Endothelial cell (in vitro differentiated cells): ENCODE measurements at regions not wholly inside any gene's neighbourhood (a gene's known extent, or its start where the extent isn't known, plus 50 kb on each side); places are given as distances from the start of the nearest gene placed in this dataset.
"Not testable (repeated sequence)": the region's sequence is repeated elsewhere in the genome, so short reads cannot be mapped to it uniquely, and the experiment has no call there.

Source experiments
- DNase-seq: peaks from one replicate; pipeline ENCODE4 v3.0.0; 2021; ENCODE audit warnings: low spot score
- H3K27ac Mint-ChIP-seq: one replicate; pipeline ENCODE4 v1.8.0; 2021; ENCODE audit warnings: mixed read lengths, inconsistent platforms; ENCODE audit not compliant: unreplicated experiment
- H3K27me3 Mint-ChIP-seq: one replicate; pipeline ENCODE4 v1.8.0; 2021; ENCODE audit warnings: mild to moderate bottlenecking, moderate library complexity, mixed read lengths, inconsistent platforms; ENCODE audit not compliant: unreplicated experiment
- H3K36me3 Mint-ChIP-seq: one replicate; pipeline ENCODE4 v1.8.0; 2021; ENCODE audit warnings: mild to moderate bottlenecking, low read depth, mixed read lengths, inconsistent platforms; ENCODE audit not compliant: unreplicated experiment
- H3K4me1 Mint-ChIP-seq: one replicate; pipeline ENCODE4 v1.8.0; 2021; ENCODE audit warnings: mild to moderate bottlenecking, mixed read lengths, inconsistent platforms; ENCODE audit not compliant: unreplicated experiment
- H3K4me3 Mint-ChIP-seq: one replicate; pipeline ENCODE4 v1.8.0; 2021; ENCODE audit warnings: mild to moderate bottlenecking, mixed read lengths, inconsistent platforms; ENCODE audit not compliant: unreplicated experiment
- H3K9me3 Mint-ChIP-seq: one replicate; pipeline ENCODE4 v1.8.0; 2021; ENCODE audit warnings: mixed read lengths, inconsistent platforms; ENCODE audit not compliant: unreplicated experiment
- TF ChIP-seq, protein P1 (sequence below): fragments of 200-600 bp; sonication (generic); IDR thresholded peaks from one replicate; pipeline ENCODE4 v1.5.0; 2021; ENCODE audit warnings: antibody characterized with exemption; ENCODE audit not compliant: unreplicated experiment

DNA sequence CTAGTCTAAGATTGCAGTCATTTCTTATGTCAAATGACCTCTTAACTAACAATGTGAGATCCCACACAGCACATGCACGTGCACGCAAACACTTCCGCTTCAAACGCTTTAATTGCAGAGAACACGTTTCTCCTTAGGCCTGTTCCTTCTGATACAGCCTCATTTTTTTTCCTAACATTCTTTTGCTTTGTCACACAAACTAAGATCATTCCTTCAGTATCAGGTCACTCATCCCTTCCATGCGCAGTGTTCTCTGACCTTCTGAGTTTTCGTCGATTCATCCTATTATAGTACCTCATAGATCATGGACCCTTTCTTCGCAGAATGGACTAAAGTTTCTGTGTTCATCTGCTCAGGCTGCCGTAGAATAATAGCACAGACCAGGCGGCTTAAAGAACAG lies 327.1 kb upstream of the CDH19 start:
- no peak overlapping the region for H3K27ac Mint-ChIP-seq
- TF ChIP-seq, protein P1, sequence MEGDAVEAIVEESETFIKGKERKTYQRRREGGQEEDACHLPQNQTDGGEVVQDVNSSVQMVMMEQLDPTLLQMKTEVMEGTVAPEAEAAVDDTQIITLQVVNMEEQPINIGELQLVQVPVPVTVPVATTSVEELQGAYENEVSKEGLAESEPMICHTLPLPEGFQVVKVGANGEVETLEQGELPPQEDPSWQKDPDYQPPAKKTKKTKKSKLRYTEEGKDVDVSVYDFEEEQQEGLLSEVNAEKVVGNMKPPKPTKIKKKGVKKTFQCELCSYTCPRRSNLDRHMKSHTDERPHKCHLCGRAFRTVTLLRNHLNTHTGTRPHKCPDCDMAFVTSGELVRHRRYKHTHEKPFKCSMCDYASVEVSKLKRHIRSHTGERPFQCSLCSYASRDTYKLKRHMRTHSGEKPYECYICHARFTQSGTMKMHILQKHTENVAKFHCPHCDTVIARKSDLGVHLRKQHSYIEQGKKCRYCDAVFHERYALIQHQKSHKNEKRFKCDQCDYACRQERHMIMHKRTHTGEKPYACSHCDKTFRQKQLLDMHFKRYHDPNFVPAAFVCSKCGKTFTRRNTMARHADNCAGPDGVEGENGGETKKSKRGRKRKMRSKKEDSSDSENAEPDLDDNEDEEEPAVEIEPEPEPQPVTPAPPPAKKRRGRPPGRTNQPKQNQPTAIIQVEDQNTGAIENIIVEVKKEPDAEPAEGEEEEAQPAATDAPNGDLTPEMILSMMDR, result no peak
- no peaks in the 10 kb centered on the region for H3K27me3 Mint-ChIP-seq
- DNase-seq, result no peak
- no peak overlapping the region for H3K4me3 Mint-ChIP-seq
- no peaks in the 10 kb centered on the region for H3K4me1 Mint-ChIP-seq
- H3K9me3 Mint-ChIP-seq, result no peaks in the 10 kb centered on the region
- no peaks in the 10 kb centered on the region for H3K36me3 Mint-ChIP-seq

GRCh38 chr18:66916834-66917233 lies 312.9 kb upstream of the CDH19 start:
- H3K27me3 Mint-ChIP-seq, result no peaks in the 10 kb centered on the region
- H3K36me3 Mint-ChIP-seq, result no peaks in the 10 kb centered on the region
- peaks cover 7% of the 10 kb centered on the region for H3K4me1 Mint-ChIP-seq
- TF ChIP-seq, protein P1, result no peak
- H3K9me3 Mint-ChIP-seq, result no peaks in the 10 kb centered on the region
- H3K4me3 Mint-ChIP-seq, result no peak overlapping the region
- no peak overlapping the region for H3K27ac Mint-ChIP-seq
- DNase-seq, result no peak

GRCh38 chr18:66900837-66901236 lies 296.9 kb upstream of the CDH19 start:
- Mint-ChIP-seq H3K36me3 (no peaks in the 10 kb centered on the region), H3K27me3 (no peaks in the 10 kb centered on the region), H3K4me1 (no peaks in the 10 kb centered on the region), H3K9me3 (no peaks in the 10 kb centered on the region), H3K27ac (no peak overlapping the region), H3K4me3 (no peak overlapping the region)
- no peak for DNase-seq
- TF ChIP-seq, protein P1, result no peak

GRCh38 chr18:66895631-66896030 lies 291.7 kb upstream of the CDH19 start:
- Mint-ChIP-seq H3K4me1 (no peaks in the 10 kb centered on the region), H3K27me3 (no peaks in the 10 kb centered on the region), H3K27ac (no peak overlapping the region), H3K36me3 (no peaks in the 10 kb centered on the region), H3K4me3 (no peak overlapping the region), H3K9me3 (no peaks in the 10 kb centered on the region)
- DNase-seq, result no peak
- TF ChIP-seq, protein P1, result no peak

GRCh38 chr18:66894851-66895250 lies 291.0 kb upstream of the CDH19 start:
- Mint-ChIP-seq H3K36me3 (no peaks in the 10 kb centered on the region), H3K27ac (no peak overlapping the region), H3K9me3 (no peaks in the 10 kb centered on the region), H3K27me3 (no peaks in the 10 kb centered on the region), H3K4me3 (no peak overlapping the region), H3K4me1 (no peaks in the 10 kb centered on the region)
- TF ChIP-seq, protein P1, result no peak
- no peak for DNase-seq

DNA sequence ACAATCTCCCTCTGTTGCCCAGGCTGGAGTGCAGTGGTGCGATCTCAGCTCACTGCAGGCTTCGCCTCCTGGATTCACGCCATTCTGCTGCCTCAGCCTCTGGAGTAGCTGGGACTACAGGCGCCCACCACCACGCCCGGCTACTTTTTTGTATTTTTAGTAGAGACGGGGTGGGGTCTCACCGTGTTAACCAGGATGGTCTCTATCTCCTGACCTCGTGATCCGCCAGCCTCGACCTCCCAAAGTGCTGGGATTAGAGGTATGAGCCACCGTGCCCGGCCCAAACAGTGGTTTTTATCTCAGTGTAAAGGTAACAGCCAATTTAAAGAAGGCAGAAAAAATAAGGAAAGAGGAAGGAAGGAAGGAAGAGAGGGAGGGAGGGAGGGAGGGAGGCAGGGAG lies 288.5 kb upstream of the CDH19 start:
- H3K27me3 Mint-ChIP-seq, DNase-seq, H3K9me3 Mint-ChIP-seq, H3K4me3 Mint-ChIP-seq, H3K27ac Mint-ChIP-seq, H3K4me1 Mint-ChIP-seq, H3K36me3 Mint-ChIP-seq: not testable (repeated sequence)
